ENCODE measurements at regions not wholly inside any gene's neighbourhood (a gene's known extent, or its start where the extent isn't known, plus 50 kb on each side); places are given as distances from the start of the nearest gene placed in this dataset.

DNA sequence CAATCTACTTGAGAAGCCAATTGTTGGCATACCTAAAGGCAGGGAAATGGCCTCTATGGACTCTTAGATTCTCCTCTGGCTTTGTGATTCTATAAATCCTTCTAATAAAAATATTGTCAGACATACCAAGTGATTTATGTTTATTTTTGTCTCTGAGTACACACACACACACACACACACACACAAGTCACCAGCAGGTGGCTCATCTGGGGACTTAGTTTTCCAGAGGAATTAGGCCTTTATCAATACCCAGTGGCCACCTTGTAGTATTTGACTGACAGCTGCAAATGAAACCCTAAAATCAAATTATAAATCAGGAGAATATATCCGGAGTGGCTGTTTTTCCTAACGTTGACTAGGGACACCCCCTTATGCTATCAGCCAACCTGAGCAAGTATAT, 258.5 kb downstream of the BRINP2 start:
- Mint-ChIP-seq H3K27me3 (peaks cover 11% of the 10 kb centered on the region), H3K4me3 (no peak overlapping the region), H3K4me1 (ENCODE audit: unreplicated experiment) (no peaks in the 10 kb centered on the region), H3K27ac (no peak overlapping the region), H3K36me3 (no peaks in the 10 kb centered on the region), H3K9me3 (no peaks in the 10 kb centered on the region)
- no peak for DNase-seq (ENCODE audit: extremely low spot score, unreplicated experiment)
- TF ChIP-seq, protein P1, sequence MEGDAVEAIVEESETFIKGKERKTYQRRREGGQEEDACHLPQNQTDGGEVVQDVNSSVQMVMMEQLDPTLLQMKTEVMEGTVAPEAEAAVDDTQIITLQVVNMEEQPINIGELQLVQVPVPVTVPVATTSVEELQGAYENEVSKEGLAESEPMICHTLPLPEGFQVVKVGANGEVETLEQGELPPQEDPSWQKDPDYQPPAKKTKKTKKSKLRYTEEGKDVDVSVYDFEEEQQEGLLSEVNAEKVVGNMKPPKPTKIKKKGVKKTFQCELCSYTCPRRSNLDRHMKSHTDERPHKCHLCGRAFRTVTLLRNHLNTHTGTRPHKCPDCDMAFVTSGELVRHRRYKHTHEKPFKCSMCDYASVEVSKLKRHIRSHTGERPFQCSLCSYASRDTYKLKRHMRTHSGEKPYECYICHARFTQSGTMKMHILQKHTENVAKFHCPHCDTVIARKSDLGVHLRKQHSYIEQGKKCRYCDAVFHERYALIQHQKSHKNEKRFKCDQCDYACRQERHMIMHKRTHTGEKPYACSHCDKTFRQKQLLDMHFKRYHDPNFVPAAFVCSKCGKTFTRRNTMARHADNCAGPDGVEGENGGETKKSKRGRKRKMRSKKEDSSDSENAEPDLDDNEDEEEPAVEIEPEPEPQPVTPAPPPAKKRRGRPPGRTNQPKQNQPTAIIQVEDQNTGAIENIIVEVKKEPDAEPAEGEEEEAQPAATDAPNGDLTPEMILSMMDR (conservative IDR thresholded peaks at IDR 0.05): peak; percentile 41

DNA sequence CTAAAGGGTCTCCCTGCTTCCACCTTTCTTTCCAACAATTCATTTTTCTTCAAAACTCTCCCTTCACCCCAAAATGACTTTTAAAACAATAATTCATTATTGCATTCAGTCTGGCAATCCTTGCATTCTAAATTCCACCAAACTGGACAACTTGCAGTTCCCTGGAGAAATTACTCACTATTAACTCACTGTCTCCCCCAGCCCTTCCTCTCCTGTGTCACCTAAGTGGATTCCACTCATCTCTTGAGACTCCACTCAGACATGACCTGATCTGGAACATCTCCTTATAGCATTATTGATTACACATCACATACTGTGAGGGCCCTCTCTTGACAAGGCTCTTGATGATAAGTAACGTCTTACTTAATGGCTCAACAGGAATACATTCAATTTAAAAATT, 257.1 kb downstream of the BRINP2 start:
- Mint-ChIP-seq H3K4me1 (ENCODE audit: unreplicated experiment) (no peaks in the 10 kb centered on the region), H3K27me3 (peaks cover 11% of the 10 kb centered on the region), H3K9me3 (no peaks in the 10 kb centered on the region), H3K36me3 (no peaks in the 10 kb centered on the region), H3K4me3 (no peak overlapping the region), H3K27ac (no peak overlapping the region)
- DNase-seq (ENCODE audit: extremely low spot score, unreplicated experiment): no peak
- TF ChIP-seq, protein P1 (conservative IDR thresholded peaks at IDR 0.05): no peak

DNA sequence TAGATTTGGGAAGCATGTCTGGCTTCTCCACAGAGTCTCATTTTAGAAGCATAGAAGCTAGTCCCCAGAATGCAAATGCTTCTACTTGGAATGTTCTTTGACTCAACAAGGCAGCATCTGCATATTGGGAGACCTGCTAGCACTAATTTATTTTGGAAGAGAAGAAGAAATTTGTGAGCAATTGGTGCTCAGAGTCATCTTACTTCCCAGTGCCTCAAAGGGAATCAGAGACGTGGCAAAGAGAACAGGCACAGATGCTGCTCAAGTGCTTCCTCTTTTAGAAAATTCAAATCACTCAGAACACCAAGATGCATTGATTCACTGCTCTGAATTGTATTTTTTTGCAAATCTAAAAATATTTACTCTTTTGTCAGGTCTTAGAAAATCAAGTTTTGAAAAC, 255.7 kb downstream of the BRINP2 start:
- H3K36me3 Mint-ChIP-seq: no peaks in the 10 kb centered on the region
- no peak for DNase-seq (ENCODE audit: extremely low spot score, unreplicated experiment)
- H3K27me3 Mint-ChIP-seq: peaks cover 11% of the 10 kb centered on the region
- no peaks in the 10 kb centered on the region for H3K4me1 Mint-ChIP-seq (ENCODE audit: unreplicated experiment)
- TF ChIP-seq, protein P1 (conservative IDR thresholded peaks at IDR 0.05): no peak
- H3K27ac Mint-ChIP-seq: no peak overlapping the region
- no peaks in the 10 kb centered on the region for H3K9me3 Mint-ChIP-seq
- no peak overlapping the region for H3K4me3 Mint-ChIP-seq

DNA sequence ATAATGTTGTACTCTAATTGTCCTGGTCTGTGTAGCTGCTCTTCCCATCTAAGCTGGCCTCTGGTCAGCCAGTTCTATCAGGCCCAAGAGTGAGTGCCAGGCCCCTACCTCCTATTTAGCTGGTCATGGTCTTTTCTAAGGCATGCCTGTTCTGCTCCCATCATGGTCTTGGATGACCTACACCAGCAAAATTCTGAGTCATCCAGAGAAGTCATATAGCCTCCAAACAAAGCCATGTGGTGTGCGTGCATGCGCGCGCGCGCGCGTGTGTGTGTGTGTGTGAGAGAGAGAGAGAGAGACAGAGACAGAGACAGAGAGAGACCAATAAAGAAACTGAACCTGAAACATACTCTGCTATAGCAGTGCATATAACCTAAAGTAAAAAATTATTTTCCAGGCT, 254.4 kb downstream of the BRINP2 start:
- DNase-seq (ENCODE audit: extremely low spot score, unreplicated experiment): no peak
- Mint-ChIP-seq H3K36me3 (no peaks in the 10 kb centered on the region), H3K9me3 (no peaks in the 10 kb centered on the region), H3K4me1 (ENCODE audit: unreplicated experiment) (no peaks in the 10 kb centered on the region), H3K27ac (no peak overlapping the region), H3K27me3 (peaks cover 5% of the 10 kb centered on the region), H3K4me3 (no peak overlapping the region)
- TF ChIP-seq, protein P1 (conservative IDR thresholded peaks at IDR 0.05): no peak

DNA sequence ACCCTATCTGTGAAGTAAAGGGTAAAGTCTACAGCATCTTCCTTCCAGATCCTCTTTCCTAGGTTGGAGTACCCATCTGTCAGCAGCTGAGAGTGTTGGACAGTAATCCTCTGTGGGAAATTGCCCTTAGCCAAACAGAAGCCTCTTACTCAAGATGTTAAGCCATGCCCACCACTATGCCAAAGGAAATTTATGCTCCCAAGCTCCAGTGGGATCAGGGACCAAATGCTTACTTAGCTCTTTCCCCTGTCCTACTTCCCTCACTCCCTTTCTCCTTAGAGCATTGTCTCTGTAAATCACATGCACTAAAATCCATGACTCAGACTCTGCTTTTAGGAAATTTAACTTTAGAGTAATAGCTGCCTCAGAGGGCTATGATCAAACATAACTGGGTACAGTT, 254.0 kb downstream of the BRINP2 start:
- Mint-ChIP-seq H3K27me3 (peaks cover 5% of the 10 kb centered on the region), H3K27ac (no peak overlapping the region), H3K9me3 (no peaks in the 10 kb centered on the region), H3K4me3 (no peak overlapping the region), H3K36me3 (no peaks in the 10 kb centered on the region), H3K4me1 (ENCODE audit: unreplicated experiment) (no peaks in the 10 kb centered on the region)
- TF ChIP-seq, protein P1 (conservative IDR thresholded peaks at IDR 0.05): no peak
- no peak for DNase-seq (ENCODE audit: extremely low spot score, unreplicated experiment)

DNA sequence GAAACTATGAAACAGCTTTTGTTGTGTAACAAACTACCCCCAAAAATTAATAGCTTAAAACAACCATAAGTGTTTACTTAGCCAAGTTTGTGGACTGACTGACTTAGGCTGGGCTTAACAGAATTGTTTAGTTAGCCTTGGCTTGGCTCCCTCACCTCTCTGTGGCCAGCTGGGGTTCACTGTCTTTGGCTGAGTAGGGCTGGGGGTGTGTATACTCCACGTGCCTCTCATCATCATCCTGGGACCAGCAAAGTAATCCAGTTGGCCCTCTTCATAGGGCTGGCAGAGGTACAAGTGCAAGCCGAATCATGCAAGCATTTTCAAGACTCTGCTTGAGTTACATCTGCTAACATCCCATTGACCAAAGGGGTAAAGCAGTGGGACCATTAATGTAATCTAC, 252.3 kb downstream of the BRINP2 start:
- H3K36me3 Mint-ChIP-seq: no peaks in the 10 kb centered on the region
- H3K9me3 Mint-ChIP-seq: no peaks in the 10 kb centered on the region
- no peak overlapping the region for H3K4me3 Mint-ChIP-seq
- TF ChIP-seq, protein P1 (conservative IDR thresholded peaks at IDR 0.05): no peak
- peaks cover 5% of the 10 kb centered on the region for H3K27me3 Mint-ChIP-seq
- no peaks in the 10 kb centered on the region for H3K4me1 Mint-ChIP-seq (ENCODE audit: unreplicated experiment)
- DNase-seq (ENCODE audit: extremely low spot score, unreplicated experiment): no peak
- H3K27ac Mint-ChIP-seq: no peak overlapping the region
